ENCODE measurements at regions not wholly inside any gene's neighbourhood (a gene's known extent, or its start where the extent isn't known, plus 50 kb on each side); places are given as distances from the start of the nearest gene placed in this dataset.
"Not testable (repeated sequence)": the region's sequence is repeated elsewhere in the genome, so short reads cannot be mapped to it uniquely, and the experiment has no call there.

DNA sequence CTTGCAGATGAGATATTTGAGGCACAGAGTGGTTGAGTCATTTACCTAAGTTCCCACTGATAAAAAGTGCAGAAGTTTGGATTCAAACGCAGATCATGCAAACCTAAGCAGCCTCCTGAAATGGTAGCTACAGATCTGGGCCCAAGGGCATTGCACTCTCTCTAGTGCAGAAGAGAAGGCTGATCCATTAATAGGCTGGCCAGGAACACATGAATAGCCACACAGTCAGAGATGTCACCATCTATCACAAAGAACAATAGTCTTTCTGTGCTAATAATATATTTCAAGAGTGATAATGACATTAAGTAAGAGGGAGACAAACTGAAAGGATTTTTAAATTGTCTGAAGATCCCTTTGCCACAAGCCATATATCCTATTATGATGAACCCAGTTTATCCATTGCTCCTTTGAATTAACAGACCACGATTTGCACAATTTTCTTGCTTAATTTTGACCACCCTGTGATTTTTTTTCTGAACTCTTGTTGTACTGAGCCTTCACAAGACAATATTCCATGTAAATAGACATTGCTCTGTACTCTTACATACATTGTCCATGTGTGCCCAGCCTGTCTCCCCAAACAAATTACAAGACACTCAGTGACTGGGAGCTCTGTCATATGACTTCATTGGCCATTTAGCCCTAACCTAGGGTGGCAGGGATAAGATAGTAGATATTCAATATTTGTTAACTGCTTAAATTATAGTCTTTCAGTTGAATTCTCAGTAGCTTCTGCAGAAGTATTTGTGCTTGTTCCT, 112.4 kb upstream of the RBPJ start:
- no peak for ATAC-seq
- POLR2A ChIA-PET = interaction anchor here (0.7 kb wide), 1 partner anchor 47 kb away, joined by 3 read pairs; no protein-coding TSS in a partner anchor
- H3K9me3 Mint-ChIP-seq = no peaks in the 10 kb centered on the region

GRCh38 chr4:26209378-26209777, 111.4 kb upstream of the RBPJ start:
- not testable (repeated sequence) for ATAC-seq

More for the DNA sequence above, 112.4 kb upstream of the RBPJ start:
- Mint-ChIP-seq H3K27me3 (peaks cover 10 to 31% (median 18%) of the 10 kb centered on the region in 5 donors), H3K27ac (peak overlapping the region in 1 of 10 donors; percentile 34), H3K4me3 (no peak overlapping the region), H3K36me3 (no peaks in the 10 kb centered on the region), H3K4me1 (peaks cover 8 to 15% (median 14%) of the 10 kb centered on the region in 4 donors)
- no peak for DNase-seq

GRCh38 chr4:26212528-26212927, 108.3 kb upstream of the RBPJ start:
- Mint-ChIP-seq H3K4me3 (no peak overlapping the region), H3K9me3 (peaks cover 0 to 1% (median 0%) of the 10 kb centered on the region in 9 donors), H3K36me3 (no peaks in the 10 kb centered on the region), H3K27ac (no peak overlapping the region), H3K27me3 (peaks cover 10 to 41% (median 21%) of the 10 kb centered on the region in 5 donors), H3K4me1 (peaks cover 5 to 15% (median 7%) of the 10 kb centered on the region in 4 donors)
- no peak for ATAC-seq
- DNase-seq = no peak
- POLR2A ChIA-PET = no interaction called here

More at GRCh38 chr4:26209378-26209777, 111.4 kb upstream of the RBPJ start:
- H3K4me1 Mint-ChIP-seq = peaks cover 7 to 15% (median 11%) of the 10 kb centered on the region in 4 donors
- H3K27me3 Mint-ChIP-seq = peaks cover 10 to 40% (median 21%) of the 10 kb centered on the region in 5 donors
- H3K27ac Mint-ChIP-seq, POLR2A ChIA-PET, H3K4me3 Mint-ChIP-seq, H3K36me3 Mint-ChIP-seq, DNase-seq, H3K9me3 Mint-ChIP-seq: not testable (repeated sequence)

DNA sequence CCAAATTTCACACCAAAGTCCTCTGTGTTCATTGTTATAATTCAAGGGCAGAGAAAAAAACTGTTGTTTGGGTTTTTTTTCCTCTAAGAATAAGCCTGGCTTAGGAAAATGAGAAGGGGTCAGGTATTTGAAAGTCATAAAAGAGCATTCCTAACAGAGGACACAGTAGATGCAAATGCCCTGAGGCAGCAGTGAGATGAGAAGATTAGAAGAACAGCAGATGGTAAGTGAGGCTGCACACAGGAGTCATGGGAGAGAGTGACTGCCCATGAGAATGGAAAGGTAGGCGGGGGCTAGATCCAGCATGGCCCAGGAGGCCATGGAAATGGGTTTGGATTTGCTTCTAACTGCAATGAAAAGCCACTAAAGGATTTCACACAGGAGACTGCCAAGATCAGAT, 107.5 kb upstream of the RBPJ start:
- POLR2A ChIA-PET = no interaction called here
- peaks cover 0 to 1% (median 0%) of the 10 kb centered on the region in 9 donors for H3K9me3 Mint-ChIP-seq

DNA sequence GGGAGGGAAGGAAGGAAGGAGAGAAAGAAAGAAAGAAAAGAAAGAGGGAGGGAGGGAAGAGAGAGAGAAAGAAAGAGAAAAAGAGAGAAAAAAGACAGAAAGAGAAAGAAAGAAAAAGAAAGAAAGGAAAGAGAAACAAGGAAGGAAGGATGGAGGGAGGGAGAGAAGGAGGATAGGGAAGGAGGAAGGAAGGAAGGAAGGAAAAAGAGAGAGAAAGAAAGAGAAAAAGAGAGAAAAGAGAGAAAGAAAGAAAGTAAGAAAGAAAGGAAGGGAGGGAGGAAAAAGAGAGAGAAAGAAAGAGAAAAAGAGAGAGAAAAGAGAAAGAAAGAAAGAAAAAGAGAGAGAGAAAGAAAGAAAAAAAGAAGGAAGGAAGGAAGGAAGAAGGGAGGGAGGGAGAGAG, 105.8 kb upstream of the RBPJ start:
- no peak for ATAC-seq
- H3K27ac Mint-ChIP-seq = peak overlapping the region in 1 of 10 donors; percentile 42
- POLR2A ChIA-PET = no interaction called here
- no peaks in the 10 kb centered on the region for H3K36me3 Mint-ChIP-seq
- peaks cover 0 to 1% (median 0%) of the 10 kb centered on the region in 9 donors for H3K9me3 Mint-ChIP-seq
- H3K4me1 Mint-ChIP-seq = peaks cover 5 to 15% (median 7%) of the 10 kb centered on the region in 4 donors
- H3K4me3 Mint-ChIP-seq = no peak overlapping the region
- no peak for DNase-seq
- H3K27me3 Mint-ChIP-seq = peaks cover 7 to 34% (median 18%) of the 10 kb centered on the region in 5 donors

More for the DNA sequence above, 107.5 kb upstream of the RBPJ start:
- no peak for ATAC-seq
- DNase-seq = no peak
- no peaks in the 10 kb centered on the region for H3K36me3 Mint-ChIP-seq
- peaks cover 5 to 15% (median 7%) of the 10 kb centered on the region in 4 donors for H3K4me1 Mint-ChIP-seq
- peaks cover 10 to 41% (median 21%) of the 10 kb centered on the region in 5 donors for H3K27me3 Mint-ChIP-seq
- no peak overlapping the region for H3K4me3 Mint-ChIP-seq
- peak overlapping the region in 3 of 10 donors; percentile 2 to 54 (median 13) for H3K27ac Mint-ChIP-seq

DNA sequence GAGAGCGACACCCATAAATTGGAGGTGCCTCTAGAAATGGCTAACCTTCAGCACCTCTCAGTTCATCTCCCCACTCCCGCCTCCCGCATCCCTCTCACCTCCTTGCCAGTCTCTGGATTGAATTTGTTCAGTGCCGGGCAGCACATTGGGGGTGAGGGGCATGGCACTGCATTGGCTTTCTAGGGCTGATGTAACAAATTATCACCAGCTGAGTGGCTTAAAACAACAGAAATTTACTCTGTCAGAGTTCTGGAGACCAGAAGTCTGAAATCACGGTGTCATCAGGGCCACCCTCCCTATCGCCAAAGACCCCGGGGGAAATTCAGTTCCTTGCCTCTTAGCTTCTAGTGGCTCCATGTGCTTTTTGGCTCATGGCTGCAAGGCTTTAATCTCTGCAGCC, 105.1 kb upstream of the RBPJ start:
- DNase-seq (no peak), ATAC-seq (no peak)
- Mint-ChIP-seq H3K4me1 (peaks cover 5 to 15% (median 7%) of the 10 kb centered on the region in 4 donors), H3K9me3 (peaks cover 0 to 1% (median 0%) of the 10 kb centered on the region in 9 donors), H3K27ac (peak overlapping the region in 2 of 10 donors; percentile 10 to 67), H3K4me3 (no peak overlapping the region), H3K27me3 (peaks cover 4 to 27% (median 14%) of the 10 kb centered on the region in 5 donors), H3K36me3 (no peaks in the 10 kb centered on the region)
- POLR2A ChIA-PET = no interaction called here

- no peaks in the 10 kb centered on the region for H3K36me3 Mint-ChIP-seq
- POLR2A ChIA-PET = no interaction called here
- no peak overlapping the region for H3K27ac Mint-ChIP-seq
- peaks cover 5 to 15% (median 7%) of the 10 kb centered on the region in 4 donors for H3K4me1 Mint-ChIP-seq
- ATAC-seq = no peak
- no peak for DNase-seq
- H3K4me3 Mint-ChIP-seq = no peak overlapping the region
- H3K9me3 Mint-ChIP-seq = peaks cover 0 to 5% (median 0%) of the 10 kb centered on the region in 9 donors
- H3K27me3 Mint-ChIP-seq = peaks cover 4 to 16% (median 12%) of the 10 kb centered on the region in 5 donors
Observed at GRCh38 chr4:26217481-26217880, 103.3 kb upstream of the RBPJ start.

DNA sequence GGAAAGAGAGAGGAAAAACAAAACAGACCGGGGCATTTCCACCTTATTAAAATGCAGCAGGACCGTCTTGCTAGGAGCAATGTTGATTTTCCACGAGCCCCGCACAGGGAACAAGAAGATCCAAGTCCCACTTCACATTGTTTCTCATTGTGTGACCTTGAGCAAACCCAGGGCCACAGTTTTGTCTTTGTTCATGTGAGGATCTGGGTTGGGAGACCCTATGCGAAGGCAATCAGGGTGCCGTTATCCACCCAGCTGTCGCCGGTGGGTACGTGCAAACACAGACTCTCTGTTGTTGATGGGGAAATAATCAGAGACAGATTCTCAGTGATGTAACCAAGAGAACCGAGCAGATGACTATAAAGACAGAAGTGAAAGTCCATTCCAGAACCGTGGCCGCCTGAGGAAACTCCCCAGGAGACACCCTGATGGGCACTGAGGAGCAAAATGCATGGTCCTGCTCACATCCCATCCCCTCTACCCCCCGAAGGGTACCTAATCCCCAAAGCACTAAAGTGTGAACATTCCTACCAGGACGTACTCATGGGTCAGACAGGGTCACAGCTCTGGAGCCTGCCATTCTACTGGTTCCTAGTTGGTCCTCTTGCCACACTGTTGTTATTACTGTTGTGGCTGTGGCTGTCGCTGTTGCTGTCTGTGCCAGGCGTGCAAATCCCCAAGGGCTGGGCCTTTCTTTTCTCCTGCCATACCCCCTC, 102.7 kb upstream of the RBPJ start:
- H3K4me1 Mint-ChIP-seq = peaks cover 5 to 15% (median 7%) of the 10 kb centered on the region in 4 donors
- DNase-seq = no peak
- peaks cover 5 to 14% (median 12%) of the 10 kb centered on the region in 5 donors for H3K27me3 Mint-ChIP-seq
- H3K36me3 Mint-ChIP-seq = no peaks in the 10 kb centered on the region
- ATAC-seq = no peak
- H3K27ac Mint-ChIP-seq = no peak overlapping the region
- POLR2A ChIA-PET = no interaction called here
- peaks cover 0 to 5% (median 0%) of the 10 kb centered on the region in 9 donors for H3K9me3 Mint-ChIP-seq
- H3K4me3 Mint-ChIP-seq = no peak overlapping the region

DNA sequence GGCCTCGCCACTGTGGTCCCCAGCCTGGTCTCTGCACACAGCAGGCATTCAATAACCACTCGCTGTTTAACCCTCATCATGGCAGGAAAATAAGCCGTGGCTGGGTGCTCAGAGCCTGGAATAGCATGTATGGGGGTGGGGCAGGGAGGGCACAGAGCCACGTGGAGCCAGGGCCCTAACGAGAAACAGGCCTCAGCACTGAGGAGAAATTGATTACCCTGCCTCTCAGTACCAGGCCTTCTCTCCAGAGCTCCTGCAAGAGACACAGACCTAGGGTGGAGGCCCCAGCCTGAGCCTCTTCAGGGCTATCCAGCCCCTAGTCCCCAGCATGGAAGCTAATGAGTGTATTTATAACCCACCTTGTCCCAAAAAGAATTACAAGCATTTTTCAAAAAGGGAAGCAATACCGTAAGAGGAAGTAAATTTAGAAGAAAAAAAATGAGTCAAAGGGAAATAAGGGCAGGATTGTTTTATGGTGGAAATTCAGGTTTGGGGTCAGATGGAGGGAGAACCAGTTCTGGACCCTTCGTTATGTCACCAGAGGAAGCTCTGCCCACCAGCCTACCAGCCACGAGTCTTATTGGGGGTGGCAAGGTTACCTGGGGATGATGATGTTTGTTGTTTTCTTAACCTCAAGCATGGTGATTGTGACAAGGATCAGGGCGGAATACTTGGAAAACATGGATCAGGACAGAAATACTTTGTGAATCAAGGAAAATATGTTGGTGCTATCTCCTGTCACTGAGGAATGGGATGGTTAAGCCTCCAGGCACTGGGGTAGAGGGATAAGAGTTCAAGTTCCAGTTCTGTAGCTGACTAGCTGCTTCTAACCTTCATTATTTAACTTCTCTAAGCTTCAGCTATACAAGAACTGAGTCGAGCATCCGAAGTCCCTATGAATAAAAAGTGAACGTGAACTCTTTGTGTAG, 101.9 kb upstream of the RBPJ start:
- ATAC-seq (no peak), DNase-seq (no peak)
- Mint-ChIP-seq H3K4me3 (no peak overlapping the region), H3K9me3 (peaks cover 0 to 5% (median 0%) of the 10 kb centered on the region in 9 donors), H3K36me3 (no peaks in the 10 kb centered on the region), H3K27me3 (peaks cover 2 to 5% (median 5%) of the 10 kb centered on the region in 5 donors), H3K4me1 (peaks cover 1 to 10% (median 2%) of the 10 kb centered on the region in 4 donors), H3K27ac (peak overlapping the region in 1 of 10 donors; percentile 27)
- POLR2A ChIA-PET = no interaction called here

- no peaks in the 10 kb centered on the region for H3K4me1 Mint-ChIP-seq
- H3K9me3 Mint-ChIP-seq = peaks cover 0 to 5% (median 0%) of the 10 kb centered on the region in 9 donors
- no peaks in the 10 kb centered on the region for H3K36me3 Mint-ChIP-seq
- POLR2A ChIA-PET = no interaction called here
- ATAC-seq (no peak), DNase-seq (no peak)
- H3K4me3 Mint-ChIP-seq = no peak overlapping the region
- peaks cover 0 to 5% (median 2%) of the 10 kb centered on the region in 5 donors for H3K27me3 Mint-ChIP-seq
- H3K27ac Mint-ChIP-seq = no peak overlapping the region
Observed at GRCh38 chr4:26220696-26221095, 100.1 kb upstream of the RBPJ start.

- Mint-ChIP-seq H3K36me3 (no peaks in the 10 kb centered on the region), H3K27me3 (peaks cover 0 to 5% (median 2%) of the 10 kb centered on the region in 5 donors), H3K4me3 (no peak overlapping the region), H3K9me3 (peaks cover 0 to 5% (median 0%) of the 10 kb centered on the region in 9 donors), H3K27ac (peak overlapping the region in 1 of 10 donors; percentile 16), H3K4me1 (no peaks in the 10 kb centered on the region)
- ATAC-seq (no peak), DNase-seq (no peak)
- POLR2A ChIA-PET = no interaction called here
Observed at GRCh38 chr4:26223155-26223554, 97.7 kb upstream of the RBPJ start.

Measured in naive thymus-derived CD8-positive, alpha-beta T cell (primary cell).